ENCODE measurements at regions not wholly inside any gene's neighbourhood (a gene's known extent, or its start where the extent isn't known, plus 50 kb on each side); places are given as distances from the start of the nearest gene placed in this dataset.

DNA sequence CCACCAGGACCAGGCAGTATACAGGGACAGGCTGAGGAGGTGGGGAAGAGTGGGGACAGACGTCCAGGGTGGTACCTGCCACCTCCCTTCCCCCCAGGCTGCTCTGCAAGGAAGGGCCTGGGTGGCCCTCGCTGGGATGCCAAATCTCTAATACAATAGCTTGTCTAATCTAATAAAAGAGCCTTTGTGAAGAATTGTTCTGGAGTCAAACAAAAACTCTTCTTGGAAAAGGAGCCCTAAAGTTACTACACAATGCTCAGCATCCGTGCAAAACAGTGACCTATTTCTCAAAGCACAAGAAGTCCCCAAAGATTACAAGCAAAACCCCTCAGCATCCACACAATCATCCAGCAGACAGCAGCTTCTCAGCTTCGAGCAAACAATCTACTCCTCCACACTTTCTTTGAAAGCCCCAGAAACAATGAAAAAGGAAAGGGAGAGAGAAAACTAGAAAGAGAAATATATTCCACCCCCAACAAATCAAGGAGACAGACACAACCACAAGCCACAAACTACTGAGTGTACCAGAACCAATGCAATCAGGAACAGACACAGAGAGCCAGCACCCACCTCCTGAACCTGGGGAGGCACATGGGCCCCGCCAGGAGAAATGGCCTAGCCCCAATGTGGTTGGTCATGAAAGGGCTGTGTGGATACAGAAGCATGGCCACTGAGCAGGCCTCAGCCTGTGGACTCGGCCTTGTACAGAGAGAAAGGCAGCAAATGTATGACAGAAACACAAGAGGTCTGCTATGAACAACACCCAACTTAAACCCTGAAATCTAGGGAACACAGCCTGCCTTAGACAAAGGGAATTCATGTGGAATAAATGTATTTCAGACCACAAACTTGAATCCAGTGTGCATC is 177.1 kb upstream of the CHRNA7 start:
- intact Hi-C loops (cut with micrococcal nuclease) = no loop called here
- Mint-ChIP-seq H3K4me3 (no peak overlapping the region), H3K36me3 (ENCODE audit: low read depth) (no peaks in the 10 kb centered on the region), H3K9me3 (peaks cover 16% of the 10 kb centered on the region), H3K4me1 (no peaks in the 10 kb centered on the region), H3K27ac (no peak overlapping the region), H3K27me3 (peaks cover 10% of the 10 kb centered on the region)
- TF ChIP-seq, protein P1, sequence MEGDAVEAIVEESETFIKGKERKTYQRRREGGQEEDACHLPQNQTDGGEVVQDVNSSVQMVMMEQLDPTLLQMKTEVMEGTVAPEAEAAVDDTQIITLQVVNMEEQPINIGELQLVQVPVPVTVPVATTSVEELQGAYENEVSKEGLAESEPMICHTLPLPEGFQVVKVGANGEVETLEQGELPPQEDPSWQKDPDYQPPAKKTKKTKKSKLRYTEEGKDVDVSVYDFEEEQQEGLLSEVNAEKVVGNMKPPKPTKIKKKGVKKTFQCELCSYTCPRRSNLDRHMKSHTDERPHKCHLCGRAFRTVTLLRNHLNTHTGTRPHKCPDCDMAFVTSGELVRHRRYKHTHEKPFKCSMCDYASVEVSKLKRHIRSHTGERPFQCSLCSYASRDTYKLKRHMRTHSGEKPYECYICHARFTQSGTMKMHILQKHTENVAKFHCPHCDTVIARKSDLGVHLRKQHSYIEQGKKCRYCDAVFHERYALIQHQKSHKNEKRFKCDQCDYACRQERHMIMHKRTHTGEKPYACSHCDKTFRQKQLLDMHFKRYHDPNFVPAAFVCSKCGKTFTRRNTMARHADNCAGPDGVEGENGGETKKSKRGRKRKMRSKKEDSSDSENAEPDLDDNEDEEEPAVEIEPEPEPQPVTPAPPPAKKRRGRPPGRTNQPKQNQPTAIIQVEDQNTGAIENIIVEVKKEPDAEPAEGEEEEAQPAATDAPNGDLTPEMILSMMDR (IDR thresholded peaks at IDR 0.05) = no peak
- no peak for ATAC-seq (ENCODE audit: low read depth)
- no peak for DNase-seq
- ChIA-PET CTCF (no interaction called here), POLR2A (no interaction called here)

DNA sequence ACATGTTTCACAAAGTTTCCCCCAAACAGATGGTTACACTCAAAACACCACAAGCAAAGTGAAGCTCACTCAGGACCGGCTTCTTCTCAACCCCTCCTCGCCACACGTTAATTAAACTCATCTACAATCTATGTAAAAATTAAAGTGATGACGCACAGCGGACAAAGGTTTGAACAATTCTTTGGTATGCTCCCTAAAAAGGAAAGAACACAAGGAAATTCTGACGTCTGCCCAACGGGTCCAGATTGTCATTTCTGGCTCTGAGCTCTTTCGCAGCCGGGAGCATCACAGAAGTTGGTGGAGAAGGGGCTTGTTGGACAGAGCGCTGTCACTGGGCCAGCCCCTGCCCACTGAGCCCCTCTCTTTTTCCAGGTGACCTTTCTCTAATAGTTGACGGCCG is 173.7 kb upstream of the CHRNA7 start:
- Mint-ChIP-seq H3K4me1 (no peaks in the 10 kb centered on the region), H3K9me3 (peaks cover 5% of the 10 kb centered on the region), H3K4me3 (no peak overlapping the region), H3K36me3 (ENCODE audit: low read depth) (no peaks in the 10 kb centered on the region), H3K27ac (no peak overlapping the region), H3K27me3 (peaks cover 7% of the 10 kb centered on the region)
- CTCF ChIA-PET = no interaction called here
- POLR2A ChIA-PET = no interaction called here
- intact Hi-C loops (cut with micrococcal nuclease) = no loop called here
- TF ChIP-seq, protein P1 (IDR thresholded peaks at IDR 0.05) = no peak
- ATAC-seq (ENCODE audit: low read depth) (no peak), DNase-seq (no peak)

DNA sequence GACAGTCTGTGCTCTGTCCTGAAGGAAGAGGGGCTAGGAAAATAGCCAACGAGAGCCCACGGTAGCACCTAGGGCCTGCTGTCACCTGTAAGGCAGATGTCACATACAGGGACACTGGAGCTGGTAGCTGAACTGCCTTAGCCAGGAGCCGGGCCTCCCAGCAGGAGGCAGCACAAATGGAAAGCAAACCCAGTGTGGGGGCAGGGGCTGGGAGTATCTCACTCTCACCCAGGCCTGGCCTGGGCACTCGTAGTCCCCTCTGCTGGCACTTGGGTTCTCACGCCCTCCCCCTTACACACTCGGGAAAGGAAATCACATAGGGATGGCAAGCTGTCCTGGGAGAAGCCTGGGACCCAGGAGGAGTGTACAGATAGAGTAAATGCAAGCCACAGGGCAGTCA is 173.1 kb upstream of the CHRNA7 start:
- TF ChIP-seq, protein P1 (IDR thresholded peaks at IDR 0.05) = no peak
- intact Hi-C loops (cut with micrococcal nuclease) = no loop called here
- ATAC-seq (ENCODE audit: low read depth) = no peak
- Mint-ChIP-seq H3K4me3 (no peak overlapping the region), H3K36me3 (ENCODE audit: low read depth) (no peaks in the 10 kb centered on the region), H3K27ac (no peak overlapping the region), H3K27me3 (peaks cover 9% of the 10 kb centered on the region), H3K9me3 (peaks cover 5% of the 10 kb centered on the region), H3K4me1 (no peaks in the 10 kb centered on the region)
- ChIA-PET CTCF (no interaction called here), POLR2A (no interaction called here)
- no peak for DNase-seq

DNA sequence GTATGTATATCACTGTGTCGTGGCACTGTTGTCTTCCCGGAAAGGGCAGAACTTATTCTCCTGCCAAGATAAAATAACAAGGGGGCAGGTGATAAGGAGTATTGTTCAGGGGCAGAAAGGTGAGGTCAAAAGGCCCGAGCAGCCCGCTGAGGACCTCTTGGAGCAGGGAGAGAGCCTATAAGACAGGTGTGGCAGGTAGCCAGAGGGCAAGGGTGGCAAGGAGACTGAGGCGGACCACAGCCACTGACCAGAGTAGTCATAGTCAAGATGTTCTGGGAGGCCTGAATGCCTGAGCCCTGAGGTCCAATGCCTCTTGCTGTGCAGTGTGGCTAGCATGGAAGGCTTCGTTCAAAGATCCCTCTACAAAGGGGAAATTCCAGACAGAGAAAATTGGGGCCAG is 172.3 kb upstream of the CHRNA7 start:
- no peak for ATAC-seq (ENCODE audit: low read depth)
- H3K27ac Mint-ChIP-seq = no peak overlapping the region
- DNase-seq = no peak
- TF ChIP-seq, protein P1 (IDR thresholded peaks at IDR 0.05) = no peak
- no peaks in the 10 kb centered on the region for H3K36me3 Mint-ChIP-seq (ENCODE audit: low read depth)
- peaks cover 5% of the 10 kb centered on the region for H3K9me3 Mint-ChIP-seq
- ChIA-PET CTCF (no interaction called here), POLR2A (no interaction called here)
- intact Hi-C loops (cut with micrococcal nuclease) = no loop called here
- H3K4me3 Mint-ChIP-seq = no peak overlapping the region
- H3K4me1 Mint-ChIP-seq = no peaks in the 10 kb centered on the region
- peaks cover 14% of the 10 kb centered on the region for H3K27me3 Mint-ChIP-seq

DNA sequence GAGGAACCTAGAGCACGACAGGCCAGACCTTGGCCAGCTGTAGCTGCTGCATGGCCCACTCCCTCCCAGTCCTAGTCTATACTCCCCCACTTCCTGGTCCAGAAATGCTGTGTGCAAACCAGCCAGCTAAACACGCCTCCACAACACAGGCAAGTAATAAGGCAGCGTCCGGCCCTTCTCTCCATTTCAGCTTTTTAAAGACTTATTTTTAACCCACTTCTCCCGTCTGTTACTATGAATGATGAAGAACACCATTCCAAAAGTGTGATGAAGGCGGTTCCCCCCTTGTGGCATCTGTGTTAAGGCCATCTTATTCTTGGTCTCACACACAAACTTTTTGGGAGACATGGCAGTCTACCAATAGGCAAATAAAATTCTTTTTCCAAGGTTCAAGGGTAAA is 164.1 kb upstream of the CHRNA7 start:
- TF ChIP-seq, protein P1 (IDR thresholded peaks at IDR 0.05) = no peak
- DNase-seq = no peak
- Mint-ChIP-seq H3K4me1 (peaks cover 10% of the 10 kb centered on the region), H3K36me3 (ENCODE audit: low read depth) (peaks cover 4% of the 10 kb centered on the region), H3K4me3 (no peak overlapping the region), H3K27ac (no peak overlapping the region), H3K9me3 (no peaks in the 10 kb centered on the region), H3K27me3 (peaks cover 28% of the 10 kb centered on the region)
- ATAC-seq (ENCODE audit: low read depth) = no peak
- ChIA-PET POLR2A (no interaction called here), CTCF (no interaction called here)
- intact Hi-C loops (cut with micrococcal nuclease) = loop anchor here (5.0 kb wide), 1 partner anchor 219 kb away; no protein-coding TSS in a partner anchor

Data from activated B cell treated with CpG ODN at 0.5 μM for 24 hours (primary cell).